ENCODE measurements at regions not wholly inside any gene's neighbourhood (a gene's known extent, or its start where the extent isn't known, plus 50 kb on each side); places are given as distances from the start of the nearest gene placed in this dataset.

DNA sequence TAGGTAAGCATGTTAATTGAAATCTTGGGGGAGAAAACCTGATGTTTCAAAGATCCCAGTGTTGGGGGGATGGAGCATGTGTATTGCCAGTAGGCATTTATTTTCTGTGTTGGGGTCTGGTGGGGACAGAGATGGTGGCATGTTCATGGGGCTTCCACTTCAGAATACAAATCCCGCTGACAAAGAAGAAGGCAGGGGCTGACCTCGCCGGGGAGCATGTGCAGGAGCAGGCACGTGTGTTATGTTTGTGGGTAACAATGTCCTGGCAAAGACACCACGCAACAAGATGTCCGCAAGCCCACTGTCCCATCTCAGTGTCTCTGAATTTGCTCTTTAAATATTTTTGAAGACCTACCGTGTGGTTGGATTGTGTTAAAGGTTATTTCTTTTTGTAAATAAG is 164.5 kb downstream of the TEX29 start:
- Histone ChIP-seq H3K9me1 (ENCODE audit: control insufficient read depth, extremely low read depth, insufficient read depth, low read length) (no peaks in the 10 kb centered on the region), H3K4me1 (ENCODE audit: control insufficient read depth, extremely low read depth, insufficient read depth, low read length) (no peaks in the 10 kb centered on the region), H3K4me2 (ENCODE audit: control insufficient read depth, extremely low read depth, insufficient read depth, low read depth, low read length) (no peak overlapping the region), H3K27me3 (ENCODE audit: control insufficient read depth, extremely low read depth, insufficient read depth, low read length) (no peaks in the 10 kb centered on the region), H3K79me2 (ENCODE audit: control insufficient read depth, insufficient read depth, low read length) (no peaks in the 10 kb centered on the region), H3K9ac (ENCODE audit: control insufficient read depth, extremely low read depth, insufficient read depth, low read length) (no peak overlapping the region), H3K4me3 (ENCODE audit: control insufficient read depth in 2 of 3, extremely low read depth in 1 of 3, insufficient read depth in 2 of 3, low read depth in 1 of 3, low read length in 3 of 3) (no peak overlapping the region), H2AFZ (ENCODE audit: control insufficient read depth, low read length) (no peak overlapping the region), H3K27ac (ENCODE audit: control insufficient read depth, insufficient read depth, low read length) (no peak overlapping the region), H4K20me1 (ENCODE audit: control insufficient read depth, extremely low read depth, insufficient read depth, low read length) (no peaks in the 10 kb centered on the region), H3K9me3 (ENCODE audit: control insufficient read depth, low read depth, low read length) (peaks cover 4% of the 10 kb centered on the region), H3K36me3 (ENCODE audit: control insufficient read depth in 2 of 2, extremely low read depth in 1 of 2, insufficient read depth in 2 of 2, low read length in 2 of 2) (no peaks in the 10 kb centered on the region)
- FAIRE-seq (no peak), DNase-seq (ENCODE audit: low read depth, low spot score) (no peak)
- TF ChIP-seq EZH2 (IDR thresholded peaks at IDR 0.05; ENCODE audit: low read length) (no peak), CTCF (optimal IDR thresholded peaks at IDR 0.05 in 1 of 3, IDR thresholded peaks at IDR 0.05 in 1 of 3, conservative IDR thresholded peaks at IDR 0.05 in 1 of 3; ENCODE audit: extremely low read depth in 1 of 3, insufficient read depth in 2 of 3, low read length in 3 of 3) (no peak)
- dilution Hi-C loops (cut with MboI; ENCODE audit: extremely low pct_ligation_motif_present, low sequenced_read_pairs) = no loop called here

- dilution Hi-C loops (cut with MboI; ENCODE audit: extremely low pct_ligation_motif_present, low sequenced_read_pairs) = no loop called here
- Histone ChIP-seq H3K4me2 (ENCODE audit: control insufficient read depth, extremely low read depth, insufficient read depth, low read depth, low read length) (no peak overlapping the region), H3K27ac (ENCODE audit: control insufficient read depth, insufficient read depth, low read length) (no peak overlapping the region), H3K79me2 (ENCODE audit: control insufficient read depth, insufficient read depth, low read length) (no peaks in the 10 kb centered on the region), H3K9me3 (ENCODE audit: control insufficient read depth, low read depth, low read length) (peaks cover 4% of the 10 kb centered on the region), H4K20me1 (ENCODE audit: control insufficient read depth, extremely low read depth, insufficient read depth, low read length) (no peaks in the 10 kb centered on the region), H3K36me3 (ENCODE audit: control insufficient read depth in 2 of 2, extremely low read depth in 1 of 2, insufficient read depth in 2 of 2, low read length in 2 of 2) (no peaks in the 10 kb centered on the region), H3K4me3 (ENCODE audit: control insufficient read depth in 2 of 3, extremely low read depth in 1 of 3, insufficient read depth in 2 of 3, low read depth in 1 of 3, low read length in 3 of 3) (no peak overlapping the region), H3K4me1 (ENCODE audit: control insufficient read depth, extremely low read depth, insufficient read depth, low read length) (no peaks in the 10 kb centered on the region), H3K9ac (ENCODE audit: control insufficient read depth, extremely low read depth, insufficient read depth, low read length) (no peak overlapping the region), H2AFZ (ENCODE audit: control insufficient read depth, low read length) (no peak overlapping the region), H3K9me1 (ENCODE audit: control insufficient read depth, extremely low read depth, insufficient read depth, low read length) (no peaks in the 10 kb centered on the region), H3K27me3 (ENCODE audit: control insufficient read depth, extremely low read depth, insufficient read depth, low read length) (no peaks in the 10 kb centered on the region)
- no peak for FAIRE-seq
- TF ChIP-seq CTCF (optimal IDR thresholded peaks at IDR 0.05 in 1 of 3, IDR thresholded peaks at IDR 0.05 in 1 of 3, conservative IDR thresholded peaks at IDR 0.05 in 1 of 3; ENCODE audit: extremely low read depth in 1 of 3, insufficient read depth in 2 of 3, low read length in 3 of 3) (no peak), EZH2 (IDR thresholded peaks at IDR 0.05; ENCODE audit: low read length) (no peak)
- DNase-seq (ENCODE audit: low read depth, low spot score) = no peak
These were observed 165.2 kb downstream of the TEX29 start for GRCh38 chr13:111485491-111486250.

All from keratinocyte (primary cell).